A204.1 (cell line): ENCODE measurements at regions not wholly inside any gene's neighbourhood (a gene's known extent, or its start where the extent isn't known, plus 50 kb on each side); places are given as distances from the start of the nearest gene placed in this dataset.
"Not testable (repeated sequence)": the region's sequence is repeated elsewhere in the genome, so short reads cannot be mapped to it uniquely, and the experiment has no call there.

ENCODE experiments used
- FAIRE-seq: peaks from 2 replicates; lab custom pipeline; 2012; peaks lifted over from hg19 to GRCh38; lab: Jason Lieb, UNC

DNA sequence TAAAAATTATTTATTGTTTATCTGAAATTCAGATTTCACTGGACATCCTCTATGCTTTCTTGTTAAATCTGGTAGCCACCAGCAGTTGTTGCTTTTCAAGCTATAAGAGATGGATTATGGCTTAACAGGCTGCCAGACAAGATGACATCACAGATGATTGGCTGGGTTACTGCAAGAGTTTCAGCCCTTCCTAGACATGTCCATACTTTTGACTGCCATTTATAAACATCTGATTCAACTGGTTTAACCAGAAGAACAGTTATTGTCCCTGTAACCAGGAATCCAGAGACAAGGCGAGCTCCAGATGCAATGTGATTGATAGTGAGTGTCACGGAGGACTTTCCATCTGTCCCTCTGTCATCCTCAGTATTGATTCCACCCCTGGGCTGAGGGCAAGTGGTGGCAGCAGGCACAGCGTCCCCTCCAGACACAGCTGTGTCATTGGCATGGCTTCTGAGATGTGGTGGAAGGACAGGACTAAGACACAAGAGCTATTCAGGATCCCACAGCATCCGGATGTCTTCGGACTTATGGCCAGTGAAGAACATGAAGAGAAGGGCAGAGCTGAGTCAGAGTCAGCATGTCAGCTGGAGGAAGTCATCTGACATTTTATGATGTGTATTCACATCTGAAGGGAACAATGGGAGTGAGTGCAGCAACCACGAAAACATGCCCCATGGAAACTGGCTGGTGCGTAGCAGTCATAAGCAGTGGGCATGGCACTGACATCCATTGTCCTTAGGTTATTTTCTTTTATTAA is 284.5 kb upstream of the CDYL start:
- FAIRE-seq = no peak

DNA sequence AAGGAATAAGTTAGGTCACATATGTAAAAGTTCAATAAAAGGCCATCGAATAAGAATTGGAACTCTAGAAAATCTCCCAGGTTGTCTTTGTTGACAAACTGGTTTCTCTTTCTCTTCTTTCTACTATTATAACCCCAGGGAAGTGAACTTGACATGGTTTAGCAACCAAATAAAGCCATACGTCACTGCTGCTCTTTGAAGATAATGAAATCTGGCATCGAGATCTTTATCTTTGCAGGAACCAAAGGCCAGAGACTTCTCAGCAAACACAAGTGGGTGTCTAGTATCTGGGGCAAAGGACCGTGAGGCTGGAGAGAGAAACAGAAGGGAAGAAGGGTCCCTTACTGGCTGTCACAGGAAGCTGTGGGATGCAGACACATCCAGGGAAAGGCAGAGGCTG is 286.7 kb upstream of the CDYL start:
- no peak for FAIRE-seq

DNA sequence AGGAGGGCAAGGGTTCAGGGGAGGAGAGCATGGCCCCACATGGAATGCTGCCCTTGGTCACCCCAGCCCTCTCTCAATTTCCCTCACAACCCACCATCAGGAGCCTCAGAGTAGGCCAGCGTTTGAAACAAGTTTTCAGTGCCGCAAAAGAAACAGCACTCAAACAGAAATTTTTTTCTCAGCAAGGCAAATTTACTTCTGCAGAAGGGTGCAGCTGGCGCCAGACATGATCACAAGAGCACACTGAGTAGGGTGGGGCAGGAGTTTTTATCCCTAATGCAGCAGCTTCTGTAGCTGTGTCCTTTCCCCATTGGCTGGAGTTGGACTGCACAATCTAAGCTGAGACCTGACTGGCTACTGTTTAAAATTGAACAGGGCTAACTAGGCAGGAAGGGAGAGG is 287.8 kb upstream of the CDYL start:
- FAIRE-seq = no peak

DNA sequence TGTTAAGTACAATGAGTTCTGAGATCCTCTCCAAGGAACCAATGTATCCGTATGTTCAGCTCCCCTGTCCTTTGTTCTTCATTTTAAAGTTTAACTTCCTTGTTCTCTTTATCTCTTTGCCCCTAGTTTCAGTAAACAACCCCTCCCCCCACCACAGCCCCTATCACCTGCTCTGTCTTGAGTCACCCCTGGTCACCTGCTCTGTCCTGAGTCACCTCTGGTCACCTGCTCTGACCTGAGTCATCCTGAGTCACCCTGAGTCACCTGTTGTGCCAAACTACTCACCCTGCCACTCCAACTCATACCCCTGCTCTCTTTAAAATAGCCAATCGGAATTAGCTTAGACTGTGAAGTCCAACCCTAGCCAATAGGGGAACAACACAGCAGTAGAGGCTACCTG is 288.7 kb upstream of the CDYL start:
- FAIRE-seq = no peak

DNA sequence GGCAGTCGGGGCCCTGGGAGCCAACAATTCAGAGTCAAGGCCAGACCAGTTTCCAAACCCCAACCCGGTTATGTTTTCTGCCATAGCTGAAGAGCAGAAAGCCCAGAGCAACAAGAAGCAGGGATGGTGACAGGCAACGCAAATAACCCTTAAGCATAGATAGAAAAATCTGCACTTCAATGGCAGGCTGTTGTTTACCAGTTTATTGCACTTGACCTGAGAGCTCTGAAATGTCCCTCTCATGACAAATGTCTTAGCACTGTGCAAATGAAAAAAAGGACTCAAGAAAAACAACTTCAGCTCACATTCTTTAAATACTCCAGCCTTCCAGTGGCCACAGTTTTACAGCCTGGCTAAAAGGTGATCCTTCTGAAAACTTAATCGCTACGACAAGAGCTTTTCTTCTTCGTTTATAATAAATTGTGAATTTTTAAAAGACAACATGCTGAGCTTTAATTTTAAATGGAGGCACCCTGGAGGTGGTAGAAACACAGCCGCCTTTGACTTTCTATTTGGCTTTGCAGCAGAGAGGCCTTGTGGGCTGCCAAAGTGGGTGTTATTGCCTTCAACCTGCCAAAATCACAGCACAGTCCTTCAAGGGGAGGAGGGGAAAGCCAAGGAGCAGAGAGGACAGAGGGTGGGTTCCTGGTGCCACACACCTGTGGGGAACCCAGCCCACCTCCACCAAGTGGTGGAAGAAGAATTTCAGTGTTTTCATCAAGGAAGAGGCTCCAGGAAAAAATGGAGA is 289.5 kb upstream of the CDYL start:
- FAIRE-seq = no peak

DNA sequence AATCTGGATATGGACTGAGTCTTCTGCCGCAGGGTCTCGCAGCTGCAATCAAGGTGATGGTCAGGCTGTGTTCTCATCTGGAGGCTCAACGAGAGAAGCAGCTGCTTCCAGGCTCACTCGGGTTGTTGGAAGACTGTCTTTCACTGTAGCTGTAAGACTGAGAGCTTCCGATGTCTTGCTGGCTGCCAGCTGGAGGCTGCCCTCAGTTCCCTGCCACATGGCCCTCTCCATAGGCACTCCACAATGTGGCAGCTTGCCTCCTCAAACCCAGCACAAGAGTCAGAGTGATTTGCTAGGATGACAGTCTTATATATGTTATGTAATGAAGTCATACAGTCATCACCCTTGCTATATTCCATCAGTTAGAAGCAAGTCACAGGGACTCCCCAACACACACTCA is 290.5 kb upstream of the CDYL start:
- no peak for FAIRE-seq

DNA sequence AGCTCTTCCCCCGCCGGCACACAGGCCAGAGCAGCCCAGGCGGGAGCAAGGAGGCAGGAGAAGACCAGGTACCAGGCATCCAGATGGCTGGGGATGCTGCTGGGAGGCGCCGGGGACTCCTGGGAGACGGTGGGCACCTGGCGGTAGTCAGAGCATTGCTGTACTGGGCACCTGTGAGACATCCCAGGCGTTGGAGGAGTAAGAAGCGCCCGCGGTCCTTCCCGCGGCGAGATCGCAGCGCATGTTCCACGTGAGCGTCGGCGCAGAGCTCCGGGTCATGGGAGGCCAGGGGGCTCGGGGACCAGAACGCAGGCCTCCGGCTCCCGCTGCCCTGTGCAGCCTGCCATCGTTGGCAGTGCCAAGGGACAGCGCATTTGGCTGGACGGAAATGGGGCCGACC is 293.7 kb upstream of the CDYL start:
- no peak for FAIRE-seq

DNA sequence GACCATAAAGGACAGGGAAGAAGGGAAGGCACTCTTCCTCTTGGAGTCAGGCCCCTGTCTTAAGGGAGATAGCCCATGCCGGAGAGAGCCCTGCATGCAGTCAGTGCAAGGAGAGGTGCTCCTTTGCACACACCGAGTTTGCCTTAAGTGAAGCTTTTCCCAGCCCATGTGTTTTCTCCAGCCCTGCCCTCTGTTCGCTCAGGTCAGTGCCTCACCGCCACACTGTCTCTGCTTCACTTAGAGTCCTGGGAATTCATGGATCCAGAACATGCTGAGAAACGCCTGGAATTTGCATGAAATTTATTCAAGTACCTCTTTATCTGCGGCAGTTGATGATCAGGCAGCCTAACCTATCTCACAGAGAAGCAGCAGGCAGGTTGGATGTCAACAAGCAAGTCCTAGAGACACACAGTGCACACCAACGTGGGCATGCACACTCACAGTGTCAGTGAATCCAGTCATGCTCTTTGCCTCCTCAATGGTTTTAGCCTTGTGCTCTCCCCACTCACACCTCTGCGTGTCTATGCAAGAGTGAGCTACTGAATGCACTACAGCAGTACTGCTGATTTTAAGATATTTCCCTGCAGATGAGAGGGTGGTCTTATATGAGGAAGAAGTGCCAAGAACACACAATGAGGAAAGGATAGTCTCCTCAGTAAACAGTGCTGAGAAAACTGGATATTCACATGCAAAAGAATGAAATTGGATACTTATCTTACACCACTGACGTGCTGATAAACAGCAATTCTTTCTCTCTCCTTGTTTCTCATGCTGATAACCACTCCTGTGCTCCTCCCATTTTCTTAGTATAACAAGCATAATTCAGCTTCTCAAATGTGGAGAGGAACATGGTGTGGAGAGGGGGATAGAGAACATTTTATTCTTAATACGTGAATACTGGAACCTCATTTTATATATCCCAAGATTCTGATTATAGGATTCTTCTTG is 295.1 kb upstream of the CDYL start:
- FAIRE-seq = no peak

DNA sequence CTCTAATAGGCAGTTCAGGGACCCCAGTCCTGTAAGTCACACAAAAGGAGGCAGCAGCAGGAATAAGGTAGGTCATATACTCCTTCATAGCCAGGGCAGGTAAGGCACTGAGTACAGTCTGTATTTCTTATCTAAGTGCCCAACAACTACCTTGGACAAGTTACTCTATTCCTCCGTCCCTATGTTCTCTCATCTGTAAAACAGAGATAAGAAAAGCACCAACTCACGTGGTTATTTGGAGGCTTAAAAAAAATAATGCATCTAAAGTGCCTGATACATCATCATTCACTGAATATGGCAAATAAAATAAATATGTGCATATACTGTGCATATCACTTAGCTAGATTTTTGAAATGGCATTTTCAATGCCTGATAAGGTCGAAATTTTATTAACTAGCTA is 298.1 kb upstream of the CDYL start:
- FAIRE-seq = no peak

DNA sequence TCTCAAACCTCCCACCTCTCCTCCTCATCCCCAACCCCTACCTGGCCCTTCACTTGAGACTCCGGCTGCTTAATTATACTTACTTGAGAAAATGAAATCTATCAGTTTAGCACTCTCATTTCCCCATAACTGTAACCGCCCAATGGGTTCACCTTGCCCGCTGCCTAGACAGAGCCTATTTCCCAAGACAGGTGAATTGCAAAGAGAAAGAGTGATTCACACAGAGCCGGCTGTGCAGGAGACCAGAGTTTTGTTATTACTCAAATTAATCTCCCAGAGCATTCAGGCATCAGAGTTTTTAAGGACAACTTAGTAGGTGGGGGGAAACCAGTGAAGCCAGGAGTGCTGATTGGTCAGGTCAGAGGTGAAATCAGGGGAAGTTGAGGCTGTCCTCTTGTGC is 301.4 kb upstream of the CDYL start:
- FAIRE-seq = no peak

DNA sequence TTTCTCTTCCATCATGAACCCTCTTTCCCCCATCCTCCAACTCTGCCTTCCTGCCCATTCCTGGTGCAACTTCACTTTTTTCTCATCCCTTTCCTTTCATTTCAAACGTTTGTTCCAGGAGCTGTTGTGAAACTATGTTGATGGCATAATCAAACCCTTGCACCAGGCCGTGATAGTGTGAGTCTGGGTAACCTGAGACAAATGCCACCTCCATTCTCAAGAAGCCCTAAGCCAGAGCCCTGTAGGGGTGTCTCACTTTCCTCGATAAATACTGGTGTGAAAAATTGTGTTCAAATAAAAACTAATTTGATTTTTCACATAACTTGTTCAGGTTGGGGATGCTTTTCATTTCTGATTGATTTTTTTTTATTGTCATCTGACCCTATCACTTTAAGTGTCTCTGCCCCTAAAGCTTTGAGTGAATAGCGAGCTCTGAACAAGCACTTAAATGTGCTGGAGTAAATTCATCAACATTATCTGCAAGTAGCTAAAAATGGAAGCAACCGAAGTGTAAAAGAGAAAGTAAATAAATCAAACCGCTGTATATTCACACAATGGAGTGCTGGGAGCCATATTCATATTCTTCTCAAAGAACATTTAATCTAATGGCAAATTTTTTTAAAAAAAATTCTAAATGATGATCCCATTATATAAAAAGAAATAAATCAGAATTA is 303.1 kb upstream of the CDYL start:
- no peak for FAIRE-seq

DNA sequence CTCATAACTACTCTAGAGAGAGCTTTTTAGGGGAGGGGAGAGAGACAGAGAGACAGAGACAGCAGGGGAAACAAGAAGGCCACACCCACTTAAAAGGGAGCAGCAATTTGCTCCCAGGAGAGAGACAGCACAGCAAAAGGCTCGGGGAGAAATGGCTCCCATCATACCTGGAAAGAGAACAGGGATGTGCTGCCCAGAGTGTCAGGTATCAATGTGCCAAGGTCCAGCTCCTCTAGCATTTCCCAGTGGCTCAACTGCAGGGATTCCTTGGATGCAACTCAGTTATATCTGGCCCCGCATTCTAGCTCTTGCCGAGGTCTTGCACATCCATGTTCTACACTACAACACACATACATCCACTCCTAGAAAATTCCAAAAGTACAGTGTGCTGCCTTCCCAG is 304.0 kb upstream of the CDYL start:
- FAIRE-seq = no peak

DNA sequence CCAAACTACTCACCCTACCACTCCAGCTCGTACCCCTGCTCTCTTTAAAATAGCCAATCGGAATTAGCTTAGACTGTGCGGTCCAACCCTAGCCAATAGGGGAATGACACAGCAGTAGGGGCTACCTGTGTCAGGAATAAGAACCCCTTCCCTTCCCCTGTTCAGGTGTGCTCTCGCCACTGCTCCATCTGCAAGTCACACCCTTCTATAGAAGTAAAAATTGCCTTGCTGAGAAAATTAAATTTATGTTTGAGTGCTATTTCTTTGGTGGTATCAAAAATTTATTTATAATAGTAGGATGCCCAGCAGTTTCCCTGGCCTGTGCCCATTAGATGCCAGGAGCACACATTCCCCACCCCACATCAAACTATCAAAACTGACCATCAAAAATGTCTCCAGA is 304.7 kb upstream of the CDYL start:
- not testable (repeated sequence) for FAIRE-seq

DNA sequence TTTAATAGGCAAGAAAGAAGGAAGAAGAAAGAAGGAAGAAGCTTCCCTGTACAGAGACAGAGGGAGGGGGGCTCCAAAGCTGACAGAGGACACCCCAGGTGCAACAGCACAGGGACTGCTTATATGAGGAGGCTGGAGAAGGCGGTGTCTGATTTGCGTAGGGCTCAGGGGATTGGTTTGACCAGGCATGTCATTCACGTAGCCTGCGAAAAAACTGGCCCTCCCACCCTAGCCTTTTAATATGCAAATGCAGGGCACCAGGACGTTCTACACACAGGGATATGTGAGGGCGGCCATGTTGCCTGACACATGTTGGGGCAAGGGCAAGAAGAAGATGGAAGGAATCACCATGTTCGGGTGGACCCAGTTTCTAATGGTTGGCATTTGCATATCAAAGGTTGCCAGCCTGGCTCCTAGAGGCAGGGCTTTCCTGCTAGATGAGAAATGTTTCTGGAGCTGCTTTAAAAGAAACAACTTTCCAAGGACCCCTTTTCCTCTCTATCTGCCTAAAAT is 305.4 kb upstream of the CDYL start:
- no peak for FAIRE-seq

DNA sequence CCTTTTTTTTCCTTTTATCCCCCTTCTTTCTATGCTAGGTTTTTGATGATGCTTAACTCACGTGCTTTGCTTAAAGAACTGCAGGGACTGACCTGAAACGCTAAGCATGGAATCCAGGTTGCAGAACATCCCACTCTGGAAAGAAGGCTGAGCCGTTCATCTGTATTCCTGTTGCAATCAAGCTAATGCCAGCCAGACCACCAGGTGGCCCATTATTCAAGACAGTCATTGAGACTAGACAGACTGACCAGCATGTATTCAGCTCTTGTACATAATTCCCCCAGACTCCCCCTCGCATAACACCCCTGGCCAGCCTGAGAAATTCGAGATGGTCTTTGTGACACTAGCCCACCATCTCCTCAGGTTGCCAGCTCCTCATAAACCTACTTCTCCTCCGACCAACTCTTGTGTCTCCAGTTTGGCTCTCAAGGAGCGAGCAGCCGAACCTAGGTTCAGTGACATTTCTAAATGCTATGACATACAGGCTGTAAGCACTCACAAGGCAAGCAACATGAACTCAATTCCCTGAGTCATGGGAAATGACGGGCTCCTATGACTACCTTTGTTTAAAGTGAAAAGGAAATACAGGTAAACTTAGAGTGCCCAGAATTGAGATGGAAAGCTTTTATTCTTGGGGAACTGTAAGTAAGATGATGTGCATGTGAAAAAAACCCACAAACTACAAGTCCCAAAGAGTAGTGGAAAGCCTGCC is 309.3 kb upstream of the CDYL start:
- FAIRE-seq = no peak

DNA sequence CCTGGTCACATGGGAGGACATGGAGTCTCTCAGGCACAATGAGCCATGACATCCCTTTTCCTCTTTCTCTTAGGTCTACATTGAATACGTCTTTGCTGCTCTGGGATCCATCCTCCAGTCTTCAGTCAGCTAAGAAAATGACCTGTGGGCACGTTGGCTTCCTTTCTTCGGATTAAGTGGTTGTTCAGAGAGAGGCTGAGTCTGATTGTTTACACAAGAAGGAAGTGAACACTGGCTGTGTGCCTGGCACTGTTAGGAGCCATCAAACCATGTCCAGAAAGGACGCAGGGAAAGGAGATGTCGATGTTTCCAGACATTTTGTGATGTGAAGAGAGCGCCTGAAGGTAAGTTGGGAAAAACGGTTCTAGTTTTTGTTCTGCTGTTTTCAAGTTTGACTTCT is 309.9 kb upstream of the CDYL start:
- no peak for FAIRE-seq

DNA sequence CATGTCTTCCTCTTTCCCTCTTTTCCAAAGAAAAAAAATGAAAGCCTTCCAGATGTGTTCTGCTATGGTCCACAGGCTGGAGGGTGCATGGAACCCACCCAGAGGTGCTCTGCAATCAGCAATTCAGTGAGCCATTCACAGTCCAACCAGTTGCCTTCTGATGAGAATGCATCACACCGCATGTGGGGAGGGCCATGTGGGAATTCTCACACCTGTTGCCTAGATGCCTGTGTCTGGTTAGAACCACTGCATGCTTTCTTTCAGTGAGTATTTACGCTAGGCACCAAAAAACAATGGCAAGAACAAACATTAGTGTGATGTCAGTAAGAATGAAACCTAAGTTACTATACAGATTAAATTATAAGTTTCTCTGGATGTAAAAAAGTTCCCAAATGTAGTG is 311.6 kb upstream of the CDYL start:
- no peak for FAIRE-seq

DNA sequence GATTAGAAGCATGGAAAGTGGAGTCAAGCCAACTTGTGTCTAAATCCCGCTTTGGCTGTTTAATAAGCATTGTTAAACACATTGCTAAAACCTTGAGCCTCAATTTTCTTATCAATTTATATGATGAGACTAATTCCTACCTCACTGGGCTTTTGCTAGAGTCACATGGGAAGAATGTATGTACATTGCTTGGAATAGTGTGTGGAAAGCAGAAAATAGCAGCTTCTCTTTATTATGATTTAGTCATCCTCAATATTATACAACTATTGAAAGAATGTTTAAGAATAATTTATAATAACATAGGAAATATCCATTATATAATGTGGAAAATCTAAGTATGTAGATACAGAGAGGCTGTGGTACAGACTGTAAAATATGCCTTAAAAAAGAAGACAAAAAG is 313.0 kb upstream of the CDYL start:
- no peak for FAIRE-seq

DNA sequence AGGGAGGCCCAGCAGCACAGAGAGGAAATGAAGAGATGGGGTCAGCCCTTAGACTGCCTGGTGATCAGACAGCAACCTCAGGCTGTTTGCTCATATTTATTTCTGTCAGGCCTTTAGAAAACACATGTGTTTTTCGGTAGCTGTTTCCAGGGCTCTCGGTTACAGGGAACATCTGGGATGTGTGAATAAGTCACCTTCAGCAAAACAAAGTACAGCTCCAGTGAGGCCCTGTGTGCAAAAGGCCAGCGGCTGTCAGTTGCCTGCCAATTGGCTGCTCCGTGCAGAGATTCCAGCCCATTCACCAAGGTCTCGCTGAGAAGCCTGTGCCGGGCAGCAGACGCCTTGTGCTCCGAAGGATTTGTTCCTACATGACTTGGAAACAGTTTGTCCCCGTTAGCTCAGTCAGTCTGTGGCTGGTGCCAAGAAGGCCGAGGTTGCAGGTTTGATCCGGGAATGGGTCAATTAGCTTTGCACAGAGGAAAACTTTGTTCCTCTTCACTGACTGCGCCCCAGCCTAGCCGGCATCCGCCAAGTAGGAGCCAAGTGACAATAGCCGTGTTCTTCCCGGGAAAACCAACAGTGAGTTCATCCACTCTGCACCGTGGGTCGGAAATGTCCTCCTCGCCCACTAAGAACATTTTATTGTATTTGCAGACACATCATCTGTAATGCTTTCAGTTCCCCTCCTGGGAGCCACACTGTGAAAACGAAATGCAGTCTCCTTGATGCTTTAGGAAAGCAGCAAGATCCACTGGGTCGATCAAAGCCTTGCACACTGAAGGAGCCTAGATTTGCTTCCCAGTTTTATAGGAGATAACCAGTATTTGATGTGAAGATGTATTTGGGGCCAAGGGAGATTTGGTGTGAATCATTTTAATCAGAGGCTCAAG is 315.4 kb upstream of the CDYL start:
- no peak for FAIRE-seq

DNA sequence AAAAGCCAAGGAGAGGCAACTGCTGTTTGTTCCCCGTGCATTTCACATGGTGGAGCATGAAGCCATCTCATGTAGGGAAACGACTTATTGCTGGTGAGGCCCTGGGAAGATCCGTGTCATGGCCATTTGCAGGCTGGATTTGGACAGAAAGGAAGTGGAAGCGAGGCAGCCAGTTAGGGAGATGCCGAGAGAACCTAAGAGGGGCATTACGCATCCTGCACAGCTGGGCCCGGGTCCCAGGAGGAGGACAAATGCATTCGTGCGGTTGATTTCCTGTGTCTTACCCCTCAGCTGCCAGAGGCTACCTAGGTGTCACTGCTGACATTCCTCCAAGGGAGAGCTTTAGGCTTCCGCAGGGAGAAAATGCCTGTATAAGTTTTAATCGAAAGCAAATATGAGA is 316.2 kb upstream of the CDYL start:
- no peak for FAIRE-seq
